Natural killer cell (primary cell): ENCODE measurements at regions not wholly inside any gene's neighbourhood (a gene's known extent, or its start where the extent isn't known, plus 50 kb on each side); places are given as distances from the start of the nearest gene placed in this dataset.

Experiments used
- ATAC-seq, 3 donors: fragments of 150-1000 bp in 2 of 3; fragments of 200-7000 bp in 1 of 3; cut with Tn5 transposase; 1 replicate in 1 of 3; 2 replicates in 2 of 3; pipeline ENCODE4 v1.10.0; 2021; ENCODE audit warnings: mild to moderate bottlenecking in 2 of 3, moderate library complexity in 2 of 3
- DNase-seq, 2 donors: peaks; one replicate each; pipeline versions ENCODE4 v3.0.0 to v3.0.0-alpha.2; 2013 to 2021; ENCODE audit warnings: mixed read lengths in 1 of 2
- H3K27ac ChIP-seq: one replicate; pipeline ENCODE4 v1.5.1; 2013; ENCODE audit warnings: mild to moderate bottlenecking, low read length
- H3K27me3 ChIP-seq: one replicate; pipeline ENCODE4 v1.6.1; 2013; ENCODE audit warnings: low read length; ENCODE audit not compliant: control insufficient read depth, insufficient read depth
- H3K36me3 ChIP-seq: one replicate; pipeline ENCODE4 v1.6.1; 2013; ENCODE audit warnings: low read length; ENCODE audit not compliant: control insufficient read depth, insufficient read depth
- H3K4me1 ChIP-seq: one replicate; pipeline ENCODE4 v1.6.1; 2013; ENCODE audit warnings: low read length; ENCODE audit not compliant: control insufficient read depth, insufficient read depth
- H3K4me3 ChIP-seq: one replicate; pipeline ENCODE4 v1.5.1; 2013; ENCODE audit warnings: low read length
- H3K9me3 ChIP-seq: one replicate; pipeline ENCODE4 v1.6.1; 2013; ENCODE audit warnings: low read length; ENCODE audit not compliant: control insufficient read depth, insufficient read depth
- H3K27ac Mint-ChIP-seq, 2 donors: one replicate each; pipeline ENCODE4 v1.8.0; 2022; ENCODE audit warnings: mild to moderate bottlenecking in 2 of 2, mixed read lengths in 2 of 2, moderate library complexity in 1 of 2
- H3K27me3 Mint-ChIP-seq, 2 donors: one replicate each; pipeline ENCODE4 v1.8.0; 2022; ENCODE audit warnings: low read depth in 2 of 2, mixed read lengths in 2 of 2
- H3K36me3 Mint-ChIP-seq: one replicate; pipeline ENCODE4 v1.8.0; 2022; ENCODE audit warnings: mixed read lengths
- H3K4me1 Mint-ChIP-seq, 2 donors: one replicate each; pipeline ENCODE4 v1.8.0; 2022; ENCODE audit warnings: mixed read lengths in 2 of 2
- H3K4me3 Mint-ChIP-seq: one replicate; pipeline ENCODE4 v1.8.0; 2022; ENCODE audit warnings: mild to moderate bottlenecking, moderate library complexity, mixed read lengths
- H3K9me3 Mint-ChIP-seq, 2 donors: one replicate each; pipeline ENCODE4 v1.8.0; 2022; ENCODE audit warnings: mixed read lengths in 2 of 2
- CTCF ChIP-seq: fragments of 200-600 bp; IDR thresholded peaks from one replicate; pipeline ENCODE4 v1.8.0; 2022; ENCODE audit warnings: antibody characterized with exemption
- WGBS: methylation state at CpG from one replicate; pipeline ENCODE4 v1.1.7; 2013; ENCODE audit warnings: missing lambda C conversion rate; ENCODE audit not compliant: insufficient coverage; 5-methylcytosine and 5-hydroxymethylcytosine counted together
- intact Hi-C: fragments of 100-400 bp; cut with micrococcal nuclease; formaldehyde crosslinking; loops from one replicate; pipeline ENCODE4 v1.14.2; 2022

- no peak overlapping the region for H3K4me3 ChIP-seq
- Mint-ChIP-seq H3K4me3 (no peak overlapping the region), H3K4me1 (peaks cover 0 to 5% of the 10 kb centered on the region in 2 donors), H3K27me3 (peaks cover 0 to 3% of the 10 kb centered on the region in 2 donors), H3K9me3 (no peaks in the 10 kb centered on the region), H3K27ac (no peak overlapping the region), H3K36me3 (no peaks in the 10 kb centered on the region)
- 100% methylated on average over 1 of the region's 1 CpG for WGBS
- ATAC-seq, result no peak
- H3K27ac ChIP-seq, result no peak overlapping the region
- H3K9me3 ChIP-seq, result no peaks in the 10 kb centered on the region
- no peaks in the 10 kb centered on the region for H3K4me1 ChIP-seq
- no peak for TF ChIP-seq CTCF
- no peak for DNase-seq
- no peaks in the 10 kb centered on the region for H3K27me3 ChIP-seq
- H3K36me3 ChIP-seq, result no peaks in the 10 kb centered on the region
- intact Hi-C loops, result no loop called here
These were observed 132.7 kb downstream of the PJA1 start for GRCh38 chrX:69032601-69033000.

- H3K9me3 Mint-ChIP-seq, result no peaks in the 10 kb centered on the region
- DNase-seq (no peak), ATAC-seq (no peak)
- H3K27ac Mint-ChIP-seq, result no peak overlapping the region
- intact Hi-C loops, result no loop called here
- no peaks in the 10 kb centered on the region for H3K36me3 Mint-ChIP-seq
- WGBS, result no CpG with 5 or more reads among the region's 2 CpGs
- no peak overlapping the region for H3K4me3 Mint-ChIP-seq
- no peaks in the 10 kb centered on the region for H3K4me1 Mint-ChIP-seq
- H3K9me3 ChIP-seq, result no peaks in the 10 kb centered on the region
- H3K27ac ChIP-seq, result no peak overlapping the region
- no peaks in the 10 kb centered on the region for H3K4me1 ChIP-seq
- H3K36me3 ChIP-seq, result no peaks in the 10 kb centered on the region
- no peaks in the 10 kb centered on the region for H3K27me3 ChIP-seq
- no peak for TF ChIP-seq CTCF
- no peaks in the 10 kb centered on the region for H3K27me3 Mint-ChIP-seq
- no peak overlapping the region for H3K4me3 ChIP-seq
These were observed 133.3 kb downstream of the PJA1 start for GRCh38 chrX:69031971-69032391.

- TF ChIP-seq CTCF, result no peak
- no peak for DNase-seq
- Mint-ChIP-seq H3K27ac (no peak overlapping the region), H3K9me3 (no peaks in the 10 kb centered on the region), H3K27me3 (no peaks in the 10 kb centered on the region), H3K4me1 (no peaks in the 10 kb centered on the region), H3K4me3 (no peak overlapping the region), H3K36me3 (no peaks in the 10 kb centered on the region)
- Histone ChIP-seq H3K4me1 (no peaks in the 10 kb centered on the region), H3K27ac (no peak overlapping the region), H3K9me3 (no peaks in the 10 kb centered on the region), H3K27me3 (no peaks in the 10 kb centered on the region), H3K36me3 (no peaks in the 10 kb centered on the region), H3K4me3 (no peak overlapping the region)
- WGBS, result 90% methylated on average over 3 of the region's 3 CpGs
- ATAC-seq, result no peak
- intact Hi-C loops, result no loop called here
These were observed 134.1 kb downstream of the PJA1 start for GRCh38 chrX:69031181-69031580.

GRCh38 chrX:69029771-69030170 is 135.5 kb downstream of the PJA1 start:
- no peaks in the 10 kb centered on the region for H3K36me3 Mint-ChIP-seq
- no peaks in the 10 kb centered on the region for H3K27me3 Mint-ChIP-seq
- H3K9me3 Mint-ChIP-seq, result no peaks in the 10 kb centered on the region
- H3K27ac Mint-ChIP-seq, result no peak overlapping the region
- no peak for ATAC-seq
- Histone ChIP-seq H3K4me1 (no peaks in the 10 kb centered on the region), H3K36me3 (no peaks in the 10 kb centered on the region), H3K4me3 (no peak overlapping the region), H3K9me3 (no peaks in the 10 kb centered on the region), H3K27ac (no peak overlapping the region), H3K27me3 (no peaks in the 10 kb centered on the region)
- DNase-seq, result no peak
- WGBS, result 95% methylated on average over 7 of the region's 7 CpGs
- H3K4me1 Mint-ChIP-seq, result no peaks in the 10 kb centered on the region
- no peak overlapping the region for H3K4me3 Mint-ChIP-seq
- intact Hi-C loops, result no loop called here
- TF ChIP-seq CTCF, result no peak
